Esophagus squamous epithelium (tissue), 5 donors: ENCODE measurements at regions not wholly inside any gene's neighbourhood (a gene's known extent, or its start where the extent isn't known, plus 50 kb on each side); places are given as distances from the start of the nearest gene placed in this dataset.

Experiments
- DNase-seq: peaks from one replicate; lab custom pipeline; 2025; lab: John Stamatoyannopoulos, UW
- H3K27ac ChIP-seq, 4 donors: fragments of 200-600 bp; sonication (generic); one replicate each; pipeline ENCODE4 v1.5.1; 2016 to 2019; ENCODE audit warnings: mild to moderate bottlenecking in 1 of 4
- H3K27me3 ChIP-seq, 4 donors: fragments of 200-600 bp; sonication (generic); 1 replicate in 3 of 4; 2 replicates in 1 of 4; pipeline versions ENCODE4 v1.5.1 to v1.6.0; 2017 to 2021; ENCODE audit warnings: antibody characterized with exemption in 1 of 4
- H3K36me3 ChIP-seq, 3 donors: fragments of 200-600 bp; sonication (generic); one replicate each; pipeline ENCODE4 v1.5.1; 2016 to 2019
- H3K4me1 ChIP-seq, 3 donors: fragments of 200-600 bp; sonication (generic); one replicate each; pipeline ENCODE4 v1.5.1; 2017 to 2019
- H3K4me3 ChIP-seq, 4 donors: fragments of 200-600 bp; sonication (generic); 1 replicate in 3 of 4; 2 replicates in 1 of 4; pipeline ENCODE4 v1.5.1; 2016 to 2019; ENCODE audit warnings: mild to moderate bottlenecking in 2 of 4, moderate library complexity in 1 of 4
- H3K9me3 ChIP-seq, 3 donors: fragments of 200-600 bp; sonication (generic); one replicate each; pipeline ENCODE4 v1.5.1; 2016 to 2019
- POLR2A ChIP-seq, 4 donors: fragments of 450-650 bp; IDR thresholded peaks; one replicate each; pipeline ENCODE4 v1.6.1; 2017; ENCODE audit warnings: antibody characterized with exemption in 4 of 4, mild to moderate bottlenecking in 4 of 4, moderate library complexity in 3 of 4
- WGBS, 2 donors: methylation state at CpG; one replicate each; pipeline ENCODE4 v1.1.5; 2018; 5-methylcytosine and 5-hydroxymethylcytosine counted together
- intact Hi-C: fragments of 100-400 bp; cut with DNase I; formaldehyde crosslinking; loops from one replicate; pipeline ENCODE4 v1.15.0; 2022
- TF ChIP-seq, protein P1 (sequence below), 6 experiments: fragments of 450-650 bp in 4 of 6; fragments of 200-600 bp in 2 of 6; sonication (generic) in 2 of 6; IDR thresholded peaks; one replicate each; pipeline ENCODE4 v1.5.1; 2016 to 2019; ENCODE audit warnings: antibody characterized with exemption in 6 of 6, mild to moderate bottlenecking in 4 of 6, moderate library complexity in 4 of 6
- donor health status: DM: yes; HTN: yes; CAD: no.

- no peak for DNase-seq
- Histone ChIP-seq H3K27me3 (no peaks in the 10 kb centered on the region), H3K4me1 (peaks cover 0 to 4% (median 0%) of the 10 kb centered on the region in 3 donors), H3K27ac (no peak overlapping the region), H3K4me3 (no peak overlapping the region), H3K36me3 (no peaks in the 10 kb centered on the region), H3K9me3 (no peaks in the 10 kb centered on the region)
- 78 to 86% methylated on average over 2 of the region's 2 CpGs for WGBS, 2 donors
- intact Hi-C loops = no loop called here
- TF ChIP-seq POLR2A (IDR thresholded peaks at IDR 0.05) = no peak
- TF ChIP-seq, protein P1, sequence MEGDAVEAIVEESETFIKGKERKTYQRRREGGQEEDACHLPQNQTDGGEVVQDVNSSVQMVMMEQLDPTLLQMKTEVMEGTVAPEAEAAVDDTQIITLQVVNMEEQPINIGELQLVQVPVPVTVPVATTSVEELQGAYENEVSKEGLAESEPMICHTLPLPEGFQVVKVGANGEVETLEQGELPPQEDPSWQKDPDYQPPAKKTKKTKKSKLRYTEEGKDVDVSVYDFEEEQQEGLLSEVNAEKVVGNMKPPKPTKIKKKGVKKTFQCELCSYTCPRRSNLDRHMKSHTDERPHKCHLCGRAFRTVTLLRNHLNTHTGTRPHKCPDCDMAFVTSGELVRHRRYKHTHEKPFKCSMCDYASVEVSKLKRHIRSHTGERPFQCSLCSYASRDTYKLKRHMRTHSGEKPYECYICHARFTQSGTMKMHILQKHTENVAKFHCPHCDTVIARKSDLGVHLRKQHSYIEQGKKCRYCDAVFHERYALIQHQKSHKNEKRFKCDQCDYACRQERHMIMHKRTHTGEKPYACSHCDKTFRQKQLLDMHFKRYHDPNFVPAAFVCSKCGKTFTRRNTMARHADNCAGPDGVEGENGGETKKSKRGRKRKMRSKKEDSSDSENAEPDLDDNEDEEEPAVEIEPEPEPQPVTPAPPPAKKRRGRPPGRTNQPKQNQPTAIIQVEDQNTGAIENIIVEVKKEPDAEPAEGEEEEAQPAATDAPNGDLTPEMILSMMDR (IDR thresholded peaks at IDR 0.05) = no peak
Observed at GRCh38 chr3:102091358-102091757, 242.0 kb downstream of the NFKBIZ start.

- TF ChIP-seq, protein P1 (IDR thresholded peaks at IDR 0.05) = no peak
- peak in 1 of 4 donors; percentile 11 for TF ChIP-seq POLR2A (IDR thresholded peaks at IDR 0.05)
- WGBS, 2 donors = 48 to 60% methylated on average over 5 of the region's 5 CpGs
- Histone ChIP-seq H3K36me3 (no peaks in the 10 kb centered on the region), H3K27me3 (no peaks in the 10 kb centered on the region), H3K27ac (no peak overlapping the region), H3K4me3 (no peak overlapping the region), H3K4me1 (peaks cover 0 to 4% (median 0%) of the 10 kb centered on the region in 3 donors), H3K9me3 (no peaks in the 10 kb centered on the region)
- no peak for DNase-seq
- intact Hi-C loops = no loop called here
Observed at GRCh38 chr3:102092617-102093466, 243.5 kb downstream of the NFKBIZ start.

GRCh38 chr3:102094506-102094905, 245.2 kb downstream of the NFKBIZ start:
- Histone ChIP-seq H3K27me3 (no peaks in the 10 kb centered on the region), H3K27ac (no peak overlapping the region), H3K36me3 (no peaks in the 10 kb centered on the region), H3K4me3 (no peak overlapping the region), H3K9me3 (no peaks in the 10 kb centered on the region), H3K4me1 (peaks cover 0 to 4% (median 0%) of the 10 kb centered on the region in 3 donors)
- intact Hi-C loops = no loop called here
- DNase-seq = no peak
- TF ChIP-seq, protein P1 (IDR thresholded peaks at IDR 0.05) = no peak
- TF ChIP-seq POLR2A (IDR thresholded peaks at IDR 0.05) = no peak

DNA sequence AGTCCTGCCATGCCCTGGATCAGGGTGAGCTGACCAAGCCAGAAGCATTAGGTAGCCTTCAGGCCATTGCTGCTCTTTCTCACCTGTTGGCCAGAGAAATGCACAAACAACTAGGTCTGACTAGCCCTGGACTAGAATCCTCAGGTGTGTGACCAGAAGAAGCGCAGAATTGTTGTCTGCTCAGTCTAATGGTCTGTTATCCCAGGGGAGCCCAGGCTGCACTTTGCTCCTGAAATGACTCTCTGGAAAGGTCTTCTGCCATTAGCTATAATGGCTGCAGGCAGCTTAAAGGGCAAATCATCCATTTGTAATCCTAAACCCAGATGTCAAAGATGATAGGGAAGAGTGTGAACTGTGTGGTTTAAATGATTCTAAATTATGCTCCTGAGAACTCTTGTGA, 246.1 kb downstream of the NFKBIZ start:
- Histone ChIP-seq H3K4me3 (no peak overlapping the region), H3K27ac (no peak overlapping the region), H3K36me3 (no peaks in the 10 kb centered on the region), H3K9me3 (no peaks in the 10 kb centered on the region), H3K4me1 (peaks cover 0 to 4% (median 0%) of the 10 kb centered on the region in 3 donors), H3K27me3 (no peaks in the 10 kb centered on the region)
- DNase-seq = no peak
- WGBS, 2 donors = 92% methylated on average over 1 of the region's 1 CpG; no CpG with 5 or more reads in 1 of the 2 donors
- intact Hi-C loops = no loop called here
- no peak for TF ChIP-seq POLR2A (IDR thresholded peaks at IDR 0.05)
- TF ChIP-seq, protein P1 (IDR thresholded peaks at IDR 0.05) = no peak

DNA sequence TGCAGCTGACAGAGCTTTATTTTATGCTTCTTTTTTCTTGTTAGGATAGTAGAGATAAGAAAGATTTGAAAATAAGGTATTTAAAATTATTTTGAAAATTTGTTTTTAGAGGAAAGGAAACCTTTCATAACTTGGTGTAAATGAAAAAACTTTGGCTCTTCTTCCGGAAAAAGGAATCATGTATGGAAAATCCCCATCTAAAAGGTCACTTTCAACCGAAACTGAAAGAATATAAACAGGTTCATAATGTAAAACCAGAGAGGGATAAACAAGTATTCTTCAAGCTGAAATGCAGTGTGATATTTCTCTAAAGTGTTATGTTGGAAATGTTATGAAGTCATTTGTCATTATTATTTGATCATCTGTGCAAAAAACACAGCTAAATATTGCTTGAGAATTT, 246.8 kb downstream of the NFKBIZ start:
- 30 to 32% methylated on average over 2 of the region's 2 CpGs for WGBS, 2 donors

More for the DNA sequence above, 246.8 kb downstream of the NFKBIZ start:
- Histone ChIP-seq H3K9me3 (no peaks in the 10 kb centered on the region), H3K27me3 (no peaks in the 10 kb centered on the region), H3K36me3 (no peaks in the 10 kb centered on the region), H3K4me1 (peaks cover 0 to 4% (median 0%) of the 10 kb centered on the region in 3 donors), H3K4me3 (no peak overlapping the region), H3K27ac (no peak overlapping the region)
- TF ChIP-seq, protein P1 (IDR thresholded peaks at IDR 0.05) = no peak
- no peak for TF ChIP-seq POLR2A (IDR thresholded peaks at IDR 0.05)
- intact Hi-C loops = no loop called here
- DNase-seq = no peak
